DOHH2 (cell line): ENCODE measurements at regions not wholly inside any gene's neighbourhood (a gene's known extent, or its start where the extent isn't known, plus 50 kb on each side); places are given as distances from the start of the nearest gene placed in this dataset.

ENCODE experiments used
- H3F3A ChIP-seq: fragments of 200-600 bp; sonication (generic), shearing (Covaris generic); 2 replicates; pipeline ENCODE4 v1.6.0; 2016; ENCODE audit warnings: antibody characterized with exemption, mild to moderate bottlenecking; ENCODE audit not compliant: control insufficient read depth, insufficient read depth
- H3K27ac ChIP-seq: fragments of 200-600 bp; sonication (generic); 2 replicates; pipeline ENCODE4 v1.5.1; 2014; ENCODE audit warnings: low read depth, mild to moderate bottlenecking, low read length, moderate library complexity
- H3K27me3 ChIP-seq: fragments of 200-600 bp; sonication (generic); 2 replicates; pipeline ENCODE4 v1.6.1; 2014; ENCODE audit warnings: mild to moderate bottlenecking, low read length, mixed read lengths; ENCODE audit not compliant: control insufficient read depth
- H3K36me3 ChIP-seq: fragments of 200-600 bp; sonication (generic); 2 replicates; pipeline ENCODE4 v1.6.1; 2014; ENCODE audit warnings: mild to moderate bottlenecking, low read length, moderate library complexity, mixed read lengths; ENCODE audit not compliant: control insufficient read depth
- H3K4me1 ChIP-seq: fragments of 200-600 bp; sonication (generic); 2 replicates; pipeline ENCODE4 v1.6.1; 2014; ENCODE audit warnings: mild to moderate bottlenecking, low read length, mixed read lengths; ENCODE audit not compliant: control insufficient read depth
- H3K4me2 ChIP-seq: fragments of 200-600 bp; sonication (generic); 2 replicates; pipeline ENCODE4 v1.6.0; 2014; ENCODE audit warnings: mild to moderate bottlenecking, low read length, moderate library complexity
- H3K4me3 ChIP-seq: fragments of 200-600 bp; sonication (generic); 2 replicates; pipeline ENCODE4 v1.5.1; 2014; ENCODE audit warnings: mild to moderate bottlenecking, low read length, mixed read lengths
- H3K79me2 ChIP-seq: fragments of 200-600 bp; sonication (generic); 2 replicates; pipeline ENCODE4 v1.6.1; 2014; ENCODE audit warnings: mild to moderate bottlenecking, low read length, mixed read lengths; ENCODE audit not compliant: control insufficient read depth
- H3K9me2 ChIP-seq: fragments of 200-600 bp; sonication (generic); replicated peaks from 2 replicates; pipeline ENCODE4 v1.6.1; 2014; ENCODE audit warnings: mild to moderate bottlenecking, low read length, mixed read lengths; ENCODE audit not compliant: control insufficient read depth
- H3K9me3 ChIP-seq: fragments of 200-600 bp; sonication (generic); 2 replicates; pipeline ENCODE4 v1.6.1; 2014; ENCODE audit warnings: antibody characterized with exemption, low read length, mixed read lengths; ENCODE audit not compliant: control insufficient read depth, insufficient read depth
- H4K20me1 ChIP-seq: fragments of 200-600 bp; sonication (generic); 2 replicates; pipeline ENCODE4 v1.6.0; 2014; ENCODE audit warnings: low read depth, mild to moderate bottlenecking, antibody characterized with exemption, low read length, moderate library complexity; ENCODE audit not compliant: control insufficient read depth, insufficient read depth
- CTCF ChIP-seq: fragments of 200-600 bp; sonication (generic); IDR thresholded peaks from one replicate; pipeline ENCODE4 v1.5.1; 2014; ENCODE audit warnings: antibody characterized with exemption, mild to moderate bottlenecking, low read depth, low read length; ENCODE audit not compliant: poor library complexity, severe bottlenecking
- EZH2phosphoT487 ChIP-seq: fragments of 200-600 bp; sonication (generic); IDR thresholded peaks from 2 replicates; pipeline ENCODE4 v1.6.1; 2017; ENCODE audit warnings: borderline replicate concordance, mild to moderate bottlenecking, antibody characterized with exemption, low read length, moderate library complexity, mixed read lengths

GRCh38 chr5:3197304-3198073 is 398.1 kb upstream of the IRX1 start:
- Histone ChIP-seq H3K4me3 (no peak overlapping the region), H3K4me2 (no peak overlapping the region)
- TF ChIP-seq EZH2phosphoT487 (no peak), CTCF (no peak)

GRCh38 chr5:3195994-3196393 is 399.6 kb upstream of the IRX1 start:
- Histone ChIP-seq H4K20me1 (no peaks in the 10 kb centered on the region), H3K27ac (no peak overlapping the region)

More at GRCh38 chr5:3197304-3198073, 398.1 kb upstream of the IRX1 start:
- no peaks in the 10 kb centered on the region for H3K4me1 ChIP-seq
- peaks cover 16% of the 10 kb centered on the region; the same call in 1 of the 2 replicates for H3K9me3 ChIP-seq
- H3K9me2 ChIP-seq = no peaks in the 10 kb centered on the region
- no peak overlapping the region for H3K27ac ChIP-seq
- H3F3A ChIP-seq = no peaks in the 10 kb centered on the region
- no peaks in the 10 kb centered on the region for H4K20me1 ChIP-seq
- H3K79me2 ChIP-seq = no peaks in the 10 kb centered on the region
- H3K27me3 ChIP-seq = no peaks in the 10 kb centered on the region
- no peaks in the 10 kb centered on the region for H3K36me3 ChIP-seq

GRCh38 chr5:3194684-3195083 is 400.9 kb upstream of the IRX1 start:
- Histone ChIP-seq H4K20me1 (no peaks in the 10 kb centered on the region), H3K4me1 (no peaks in the 10 kb centered on the region), H3K27ac (no peak overlapping the region), H3K9me3 (peaks cover 6% of the 10 kb centered on the region; the same call in 1 of the 2 replicates), H3K4me2 (no peak overlapping the region), H3K27me3 (no peaks in the 10 kb centered on the region), H3F3A (no peaks in the 10 kb centered on the region), H3K9me2 (no peaks in the 10 kb centered on the region), H3K4me3 (no peak overlapping the region), H3K79me2 (no peaks in the 10 kb centered on the region), H3K36me3 (no peaks in the 10 kb centered on the region)
- TF ChIP-seq EZH2phosphoT487 (no peak), CTCF (no peak)

More at GRCh38 chr5:3195994-3196393, 399.6 kb upstream of the IRX1 start:
- no peak for TF ChIP-seq EZH2phosphoT487
- TF ChIP-seq CTCF = no peak
- Histone ChIP-seq H3K36me3 (no peaks in the 10 kb centered on the region), H3K4me2 (no peak overlapping the region), H3K9me3 (peaks cover 11% of the 10 kb centered on the region; the same call in 1 of the 2 replicates), H3K79me2 (no peaks in the 10 kb centered on the region), H3K27me3 (no peaks in the 10 kb centered on the region), H3K9me2 (no peaks in the 10 kb centered on the region), H3K4me1 (no peaks in the 10 kb centered on the region), H3K4me3 (no peak overlapping the region), H3F3A (no peaks in the 10 kb centered on the region)
